ENCODE measurements at regions not wholly inside any gene's neighbourhood (a gene's known extent, or its start where the extent isn't known, plus 50 kb on each side); places are given as distances from the start of the nearest gene placed in this dataset.

DNA sequence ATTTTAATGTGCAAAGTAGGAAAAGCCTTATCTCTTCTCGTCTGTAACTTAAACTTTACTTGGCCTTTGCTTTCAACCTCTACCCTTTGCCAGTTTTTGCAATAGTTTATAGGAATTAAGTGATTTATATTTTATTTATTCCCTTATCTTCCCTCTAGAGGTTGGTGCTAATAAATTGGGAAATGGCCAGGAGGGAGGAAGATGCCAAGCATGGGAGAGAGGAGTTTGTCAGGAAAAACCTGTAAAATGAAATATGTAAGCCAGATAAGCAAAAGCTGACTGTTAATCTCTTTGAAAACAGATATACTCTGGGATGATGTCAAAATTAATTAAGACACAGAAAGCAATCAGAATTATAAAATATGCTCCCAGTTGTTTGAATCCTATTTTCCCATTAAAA, 484.5 kb downstream of the NR2F1-AS1 start:
- TF ChIP-seq, protein P1, sequence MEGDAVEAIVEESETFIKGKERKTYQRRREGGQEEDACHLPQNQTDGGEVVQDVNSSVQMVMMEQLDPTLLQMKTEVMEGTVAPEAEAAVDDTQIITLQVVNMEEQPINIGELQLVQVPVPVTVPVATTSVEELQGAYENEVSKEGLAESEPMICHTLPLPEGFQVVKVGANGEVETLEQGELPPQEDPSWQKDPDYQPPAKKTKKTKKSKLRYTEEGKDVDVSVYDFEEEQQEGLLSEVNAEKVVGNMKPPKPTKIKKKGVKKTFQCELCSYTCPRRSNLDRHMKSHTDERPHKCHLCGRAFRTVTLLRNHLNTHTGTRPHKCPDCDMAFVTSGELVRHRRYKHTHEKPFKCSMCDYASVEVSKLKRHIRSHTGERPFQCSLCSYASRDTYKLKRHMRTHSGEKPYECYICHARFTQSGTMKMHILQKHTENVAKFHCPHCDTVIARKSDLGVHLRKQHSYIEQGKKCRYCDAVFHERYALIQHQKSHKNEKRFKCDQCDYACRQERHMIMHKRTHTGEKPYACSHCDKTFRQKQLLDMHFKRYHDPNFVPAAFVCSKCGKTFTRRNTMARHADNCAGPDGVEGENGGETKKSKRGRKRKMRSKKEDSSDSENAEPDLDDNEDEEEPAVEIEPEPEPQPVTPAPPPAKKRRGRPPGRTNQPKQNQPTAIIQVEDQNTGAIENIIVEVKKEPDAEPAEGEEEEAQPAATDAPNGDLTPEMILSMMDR (IDR thresholded peaks at IDR 0.05; ENCODE audit: borderline replicate concordance, extremely low read depth, insufficient read depth), result no peak
- intact Hi-C loops (cut with DNase I), result no loop called here
- no peak overlapping the region for H3K9ac ChIP-seq (ENCODE audit: low read length in 3 of 3)

DNA sequence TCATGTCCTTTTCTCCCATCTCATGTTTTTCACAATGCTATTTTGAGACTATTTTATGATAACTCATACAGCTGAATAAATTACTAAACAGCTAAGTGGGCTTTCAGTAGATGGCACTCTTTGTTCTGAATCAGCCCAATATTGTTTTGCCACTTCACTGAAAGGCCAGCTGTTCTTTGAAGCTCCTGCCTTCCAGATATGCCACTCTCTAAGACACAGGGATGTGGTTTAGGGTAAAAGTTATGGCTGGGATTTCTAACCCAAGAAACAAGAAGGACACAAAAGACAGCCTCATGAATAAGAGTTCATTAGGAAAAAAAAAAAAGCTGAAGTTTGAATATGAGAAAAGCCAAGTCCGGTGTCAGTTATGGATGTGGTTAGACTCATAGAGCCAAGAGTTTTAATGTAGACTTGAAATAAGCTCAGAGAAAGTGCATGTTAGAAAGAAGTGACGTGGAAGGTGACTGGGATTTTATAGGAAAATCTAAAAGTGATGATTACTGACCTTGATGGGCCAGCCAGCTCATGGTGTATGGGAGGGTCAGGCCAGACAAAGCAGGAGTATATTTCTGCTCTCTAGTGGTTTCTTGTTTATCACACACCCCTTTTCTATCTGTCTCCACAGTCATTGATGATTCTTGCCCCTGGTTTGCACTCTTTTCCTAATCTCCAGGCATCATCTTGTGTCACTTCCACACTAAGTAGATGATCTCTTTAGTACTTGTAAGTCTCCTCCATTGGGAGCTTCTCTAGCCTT, 488.5 kb downstream of the NR2F1-AS1 start:
- FAIRE-seq, result no peak
- no peaks in the 10 kb centered on the region for H3K27me3 ChIP-seq (ENCODE audit: control insufficient read depth, insufficient read depth, low read length)
- intact Hi-C loops (cut with DNase I), result no loop called here
- no peak overlapping the region for H3K4me3 ChIP-seq (ENCODE audit: low read length in 3 of 3)
- DNase-seq, result peak in 2 of 5 donors; percentile 35 to 62
- no peaks in the 10 kb centered on the region for H3K9me3 ChIP-seq (ENCODE audit: control insufficient read depth in 2 of 3, insufficient read depth in 1 of 3, low read length in 3 of 3)
- H3K36me3 ChIP-seq (ENCODE audit: control insufficient read depth in 2 of 3, insufficient read depth in 3 of 3, low read length in 3 of 3), result no peaks in the 10 kb centered on the region
- no peak overlapping the region for H3K27ac ChIP-seq (ENCODE audit: low read depth in 2 of 2, low read length in 2 of 2)
- no peaks in the 10 kb centered on the region for H3K4me1 ChIP-seq (ENCODE audit: control insufficient read depth in 2 of 3, insufficient read depth in 2 of 3, low read depth in 1 of 3, low read length in 3 of 3)
- H3K9ac ChIP-seq (ENCODE audit: low read length in 3 of 3), result no peak overlapping the region
- TF ChIP-seq, protein P1 (IDR thresholded peaks at IDR 0.05; ENCODE audit: borderline replicate concordance, extremely low read depth, insufficient read depth), result peak; percentile 55

More for the DNA sequence above, 484.5 kb downstream of the NR2F1-AS1 start:
- Histone ChIP-seq H3K9me3 (ENCODE audit: control insufficient read depth in 2 of 3, insufficient read depth in 1 of 3, low read length in 3 of 3) (no peaks in the 10 kb centered on the region), H3K36me3 (ENCODE audit: control insufficient read depth in 2 of 3, insufficient read depth in 3 of 3, low read length in 3 of 3) (no peaks in the 10 kb centered on the region), H3K27ac (ENCODE audit: low read depth in 2 of 2, low read length in 2 of 2) (no peak overlapping the region), H3K4me1 (ENCODE audit: control insufficient read depth in 2 of 3, insufficient read depth in 2 of 3, low read depth in 1 of 3, low read length in 3 of 3) (peaks cover 0 to 2% (median 0%) of the 10 kb centered on the region in 3 donors), H3K4me3 (ENCODE audit: low read length in 3 of 3) (no peak overlapping the region), H3K27me3 (ENCODE audit: control insufficient read depth, insufficient read depth, low read length) (no peaks in the 10 kb centered on the region)
- FAIRE-seq (no peak), DNase-seq (no peak)

DNA sequence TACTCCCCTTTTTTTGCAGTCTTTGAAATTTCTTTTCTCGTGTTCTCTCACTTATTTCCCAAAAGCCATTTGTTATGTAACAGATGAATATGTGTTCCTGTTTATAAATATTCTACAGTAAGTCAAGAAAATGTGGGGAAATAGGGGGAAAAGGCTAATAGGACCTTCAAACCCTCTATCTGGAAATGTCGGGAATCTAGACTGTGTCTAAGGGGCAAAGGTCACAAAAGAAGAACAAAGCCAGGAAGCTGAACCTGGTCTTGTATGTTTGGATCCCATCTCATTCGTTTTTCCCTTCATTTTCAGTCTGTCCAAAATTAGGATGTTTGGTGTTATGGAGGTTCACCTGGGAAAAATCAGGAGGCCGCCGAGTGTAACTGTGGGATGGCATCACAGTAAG, 490.3 kb downstream of the NR2F1-AS1 start:
- H3K4me1 ChIP-seq (ENCODE audit: control insufficient read depth in 2 of 3, insufficient read depth in 2 of 3, low read depth in 1 of 3, low read length in 3 of 3), result no peaks in the 10 kb centered on the region
- H3K9me3 ChIP-seq (ENCODE audit: control insufficient read depth in 2 of 3, insufficient read depth in 1 of 3, low read length in 3 of 3), result no peaks in the 10 kb centered on the region
- H3K9ac ChIP-seq (ENCODE audit: low read length in 3 of 3), result no peak overlapping the region
- FAIRE-seq (no peak), DNase-seq (no peak)
- TF ChIP-seq, protein P1 (IDR thresholded peaks at IDR 0.05; ENCODE audit: borderline replicate concordance, extremely low read depth, insufficient read depth), result no peak
- H3K4me3 ChIP-seq (ENCODE audit: low read length in 3 of 3), result no peak overlapping the region
- intact Hi-C loops (cut with DNase I), result no loop called here
- H3K36me3 ChIP-seq (ENCODE audit: control insufficient read depth in 2 of 3, insufficient read depth in 3 of 3, low read length in 3 of 3), result no peaks in the 10 kb centered on the region
- no peaks in the 10 kb centered on the region for H3K27me3 ChIP-seq (ENCODE audit: control insufficient read depth, insufficient read depth, low read length)
- no peak overlapping the region for H3K27ac ChIP-seq (ENCODE audit: low read depth in 2 of 2, low read length in 2 of 2)
